Natural killer cell (primary cell): ENCODE measurements at regions not wholly inside any gene's neighbourhood (a gene's known extent, or its start where the extent isn't known, plus 50 kb on each side); places are given as distances from the start of the nearest gene placed in this dataset.

ENCODE experiments used
- ATAC-seq, 3 donors: fragments of 150-1000 bp in 2 of 3; fragments of 200-7000 bp in 1 of 3; cut with Tn5 transposase; 1 replicate in 1 of 3; 2 replicates in 2 of 3; pipeline ENCODE4 v1.10.0; 2021; ENCODE audit warnings: mild to moderate bottlenecking in 2 of 3, moderate library complexity in 2 of 3
- DNase-seq, 2 donors: peaks; one replicate each; pipeline versions ENCODE4 v3.0.0 to v3.0.0-alpha.2; 2013 to 2021; ENCODE audit warnings: mixed read lengths in 1 of 2
- H3K27ac ChIP-seq: one replicate; pipeline ENCODE4 v1.5.1; 2013; ENCODE audit warnings: mild to moderate bottlenecking, low read length
- H3K27me3 ChIP-seq: one replicate; pipeline ENCODE4 v1.6.1; 2013; ENCODE audit warnings: low read length; ENCODE audit not compliant: control insufficient read depth, insufficient read depth
- H3K36me3 ChIP-seq: one replicate; pipeline ENCODE4 v1.6.1; 2013; ENCODE audit warnings: low read length; ENCODE audit not compliant: control insufficient read depth, insufficient read depth
- H3K4me1 ChIP-seq: one replicate; pipeline ENCODE4 v1.6.1; 2013; ENCODE audit warnings: low read length; ENCODE audit not compliant: control insufficient read depth, insufficient read depth
- H3K4me3 ChIP-seq: one replicate; pipeline ENCODE4 v1.5.1; 2013; ENCODE audit warnings: low read length
- H3K9me3 ChIP-seq: one replicate; pipeline ENCODE4 v1.6.1; 2013; ENCODE audit warnings: low read length; ENCODE audit not compliant: control insufficient read depth, insufficient read depth
- H3K27ac Mint-ChIP-seq, 2 donors: one replicate each; pipeline ENCODE4 v1.8.0; 2022; ENCODE audit warnings: mild to moderate bottlenecking in 2 of 2, mixed read lengths in 2 of 2, moderate library complexity in 1 of 2
- H3K27me3 Mint-ChIP-seq, 2 donors: one replicate each; pipeline ENCODE4 v1.8.0; 2022; ENCODE audit warnings: low read depth in 2 of 2, mixed read lengths in 2 of 2
- H3K36me3 Mint-ChIP-seq: one replicate; pipeline ENCODE4 v1.8.0; 2022; ENCODE audit warnings: mixed read lengths
- H3K4me1 Mint-ChIP-seq, 2 donors: one replicate each; pipeline ENCODE4 v1.8.0; 2022; ENCODE audit warnings: mixed read lengths in 2 of 2
- H3K4me3 Mint-ChIP-seq: one replicate; pipeline ENCODE4 v1.8.0; 2022; ENCODE audit warnings: mild to moderate bottlenecking, moderate library complexity, mixed read lengths
- H3K9me3 Mint-ChIP-seq, 2 donors: one replicate each; pipeline ENCODE4 v1.8.0; 2022; ENCODE audit warnings: mixed read lengths in 2 of 2
- CTCF ChIP-seq: fragments of 200-600 bp; IDR thresholded peaks from one replicate; pipeline ENCODE4 v1.8.0; 2022; ENCODE audit warnings: antibody characterized with exemption
- WGBS: methylation state at CpG from one replicate; pipeline ENCODE4 v1.1.7; 2013; ENCODE audit warnings: missing lambda C conversion rate; ENCODE audit not compliant: insufficient coverage; 5-methylcytosine and 5-hydroxymethylcytosine counted together
- intact Hi-C: fragments of 100-400 bp; cut with micrococcal nuclease; formaldehyde crosslinking; loops from one replicate; pipeline ENCODE4 v1.14.2; 2022

GRCh38 chr1:43008115-43009060, 49.7 kb upstream of the SLC2A1 start:
- no peak for TF ChIP-seq CTCF
- Mint-ChIP-seq H3K36me3 (no peaks in the 10 kb centered on the region), H3K27ac (no peak overlapping the region), H3K27me3 (peaks cover 6 to 9% of the 10 kb centered on the region in 2 donors), H3K4me1 (peaks cover 0 to 7% of the 10 kb centered on the region in 2 donors), H3K4me3 (no peak overlapping the region), H3K9me3 (no peaks in the 10 kb centered on the region)
- no peak for ATAC-seq
- no peaks in the 10 kb centered on the region for H3K36me3 ChIP-seq
- no peak for DNase-seq
- intact Hi-C loops = loop anchor here (10.0 kb wide), 1 partner anchor 46 kb away; no protein-coding TSS in a partner anchor
- H3K4me3 ChIP-seq = no peak overlapping the region
- H3K27me3 ChIP-seq = no peaks in the 10 kb centered on the region
- H3K9me3 ChIP-seq = no peaks in the 10 kb centered on the region
- no peaks in the 10 kb centered on the region for H3K4me1 ChIP-seq
- H3K27ac ChIP-seq = no peak overlapping the region
- WGBS = 91% methylated on average over 30 of the region's 30 CpGs
